Osteocyte (in vitro differentiated cells): ENCODE measurements at regions not wholly inside any gene's neighbourhood (a gene's known extent, or its start where the extent isn't known, plus 50 kb on each side); places are given as distances from the start of the nearest gene placed in this dataset.

ENCODE experiments used
- DNase-seq: peaks from one replicate; pipeline ENCODE4 v3.0.0; 2021; ENCODE audit warnings: mixed read lengths; ENCODE audit not compliant: unreplicated experiment; ENCODE audit errors: extremely low spot score
- H3K27ac Mint-ChIP-seq: one replicate; pipeline ENCODE4 v1.8.0; 2021; ENCODE audit warnings: mild to moderate bottlenecking, mixed read lengths; ENCODE audit not compliant: unreplicated experiment
- H3K27me3 Mint-ChIP-seq: one replicate; pipeline ENCODE4 v1.8.0; 2021; ENCODE audit warnings: mixed read lengths; ENCODE audit not compliant: unreplicated experiment
- H3K36me3 Mint-ChIP-seq: one replicate; pipeline ENCODE4 v1.8.0; 2021; ENCODE audit warnings: mixed read lengths; ENCODE audit not compliant: unreplicated experiment
- H3K4me1 Mint-ChIP-seq: one replicate; pipeline ENCODE4 v1.8.0; 2021; ENCODE audit warnings: mixed read lengths; ENCODE audit not compliant: unreplicated experiment
- H3K4me3 Mint-ChIP-seq: one replicate; pipeline ENCODE4 v1.8.0; 2021; ENCODE audit warnings: mild to moderate bottlenecking, moderate library complexity, mixed read lengths; ENCODE audit not compliant: unreplicated experiment
- H3K9me3 Mint-ChIP-seq: one replicate; pipeline ENCODE4 v1.8.0; 2021; ENCODE audit warnings: mixed read lengths; ENCODE audit not compliant: unreplicated experiment
- TF ChIP-seq, protein P1 (sequence below): fragments of 200-600 bp; sonication (generic); IDR thresholded peaks from 2 replicates; pipeline ENCODE4 v1.5.0; 2021; ENCODE audit warnings: antibody characterized with exemption, mild to moderate bottlenecking, moderate library complexity

DNA sequence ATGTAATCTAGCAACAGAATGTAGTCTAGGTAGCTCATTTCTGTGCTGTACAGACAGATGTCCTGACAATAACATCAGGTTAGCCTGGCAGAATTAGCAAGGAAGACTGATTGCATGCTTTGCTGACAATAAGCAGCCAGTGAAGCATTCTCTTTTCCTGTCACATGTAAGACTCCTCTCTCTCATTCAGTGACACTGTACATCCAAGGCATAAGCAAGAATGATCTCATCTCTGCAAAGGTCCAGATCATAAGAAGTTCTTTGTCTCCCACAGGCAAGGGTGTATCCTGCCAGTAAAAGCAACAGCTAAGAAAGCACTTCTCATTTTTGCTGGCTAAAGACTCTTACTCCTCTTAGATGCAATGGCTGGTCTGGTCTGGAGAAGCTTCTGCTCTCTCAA is 861.8 kb downstream of the TAF11L14 start:
- DNase-seq: no peak
- H3K9me3 Mint-ChIP-seq: peaks cover 8% of the 10 kb centered on the region
- H3K27ac Mint-ChIP-seq: no peak overlapping the region
- TF ChIP-seq, protein P1, sequence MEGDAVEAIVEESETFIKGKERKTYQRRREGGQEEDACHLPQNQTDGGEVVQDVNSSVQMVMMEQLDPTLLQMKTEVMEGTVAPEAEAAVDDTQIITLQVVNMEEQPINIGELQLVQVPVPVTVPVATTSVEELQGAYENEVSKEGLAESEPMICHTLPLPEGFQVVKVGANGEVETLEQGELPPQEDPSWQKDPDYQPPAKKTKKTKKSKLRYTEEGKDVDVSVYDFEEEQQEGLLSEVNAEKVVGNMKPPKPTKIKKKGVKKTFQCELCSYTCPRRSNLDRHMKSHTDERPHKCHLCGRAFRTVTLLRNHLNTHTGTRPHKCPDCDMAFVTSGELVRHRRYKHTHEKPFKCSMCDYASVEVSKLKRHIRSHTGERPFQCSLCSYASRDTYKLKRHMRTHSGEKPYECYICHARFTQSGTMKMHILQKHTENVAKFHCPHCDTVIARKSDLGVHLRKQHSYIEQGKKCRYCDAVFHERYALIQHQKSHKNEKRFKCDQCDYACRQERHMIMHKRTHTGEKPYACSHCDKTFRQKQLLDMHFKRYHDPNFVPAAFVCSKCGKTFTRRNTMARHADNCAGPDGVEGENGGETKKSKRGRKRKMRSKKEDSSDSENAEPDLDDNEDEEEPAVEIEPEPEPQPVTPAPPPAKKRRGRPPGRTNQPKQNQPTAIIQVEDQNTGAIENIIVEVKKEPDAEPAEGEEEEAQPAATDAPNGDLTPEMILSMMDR: no peak
- no peaks in the 10 kb centered on the region for H3K27me3 Mint-ChIP-seq
- H3K4me3 Mint-ChIP-seq: no peak overlapping the region
- no peaks in the 10 kb centered on the region for H3K4me1 Mint-ChIP-seq
- no peaks in the 10 kb centered on the region for H3K36me3 Mint-ChIP-seq

DNA sequence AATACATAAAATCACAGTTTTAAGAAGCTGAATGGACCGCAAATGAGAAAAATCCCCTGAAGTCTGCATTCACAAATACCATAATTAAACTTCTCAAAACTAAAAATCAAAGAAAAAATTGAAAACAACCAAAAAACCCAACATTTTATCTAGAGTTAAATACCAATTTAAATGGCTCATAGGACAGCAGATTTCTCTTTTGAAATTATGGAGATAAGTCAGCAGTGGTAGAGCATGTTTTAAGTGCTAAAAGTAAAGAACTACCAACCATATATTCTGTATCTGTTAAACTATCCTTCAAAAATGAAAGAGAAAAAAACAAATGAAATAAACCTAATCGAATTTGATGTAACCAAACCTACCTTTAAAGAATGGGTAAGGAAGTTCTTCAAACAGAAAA is 862.8 kb downstream of the TAF11L14 start:
- TF ChIP-seq, protein P1: no peak
- Mint-ChIP-seq H3K27ac (no peak overlapping the region), H3K4me1 (no peaks in the 10 kb centered on the region), H3K36me3 (no peaks in the 10 kb centered on the region), H3K9me3 (peaks cover 8% of the 10 kb centered on the region), H3K27me3 (no peaks in the 10 kb centered on the region), H3K4me3 (no peak overlapping the region)
- no peak for DNase-seq

DNA sequence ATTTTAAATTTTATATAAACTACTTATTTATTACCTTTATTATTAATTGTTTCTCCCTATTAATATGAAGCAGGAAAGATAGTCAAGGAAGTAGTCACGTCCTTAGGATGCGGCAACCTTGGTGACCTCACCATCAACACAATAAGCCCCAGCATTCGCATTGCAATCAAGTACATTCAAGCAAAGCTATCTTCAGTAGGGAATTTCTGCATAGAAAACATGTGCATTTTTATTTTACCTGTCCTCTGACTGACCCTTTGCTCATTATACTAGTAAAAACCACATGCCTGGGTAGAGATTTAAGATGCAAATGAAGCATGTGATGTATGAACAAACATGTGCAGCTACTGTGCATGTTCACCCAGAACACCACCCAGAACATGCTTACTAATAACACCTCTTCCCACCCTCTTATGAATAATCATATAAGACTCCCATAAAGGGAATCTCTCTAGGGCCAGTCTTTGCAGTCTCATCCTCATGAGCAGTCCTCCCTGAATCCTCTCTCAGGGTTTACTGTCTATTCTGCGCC is 869.6 kb downstream of the TAF11L14 start:
- Mint-ChIP-seq H3K9me3 (no peaks in the 10 kb centered on the region), H3K4me3 (no peak overlapping the region), H3K27ac (no peak overlapping the region), H3K27me3 (no peaks in the 10 kb centered on the region), H3K36me3 (no peaks in the 10 kb centered on the region), H3K4me1 (no peaks in the 10 kb centered on the region)
- DNase-seq: no peak
- TF ChIP-seq, protein P1: no peak

DNA sequence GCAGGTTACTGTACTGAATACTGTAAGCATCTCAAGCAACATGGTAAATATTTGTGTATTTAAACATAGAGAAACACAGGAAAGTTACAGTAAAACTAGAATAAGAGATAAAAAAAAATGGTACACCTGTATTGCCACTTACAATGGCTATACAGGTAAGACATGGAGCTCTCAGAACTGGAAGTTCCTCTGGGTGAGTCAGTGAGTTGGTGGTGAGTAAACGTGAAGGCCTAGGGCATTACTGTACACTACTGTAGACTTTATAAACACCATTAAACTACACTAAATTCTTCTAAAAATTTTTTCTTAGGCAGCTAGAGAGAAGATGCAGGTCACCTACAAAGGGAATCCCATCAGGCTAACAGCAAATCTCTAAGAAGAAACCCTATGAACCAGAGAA is 872.9 kb downstream of the TAF11L14 start:
- Mint-ChIP-seq H3K27me3 (no peaks in the 10 kb centered on the region), H3K36me3 (no peaks in the 10 kb centered on the region), H3K4me1 (no peaks in the 10 kb centered on the region), H3K4me3 (no peak overlapping the region), H3K9me3 (no peaks in the 10 kb centered on the region), H3K27ac (no peak overlapping the region)
- TF ChIP-seq, protein P1: no peak
- no peak for DNase-seq

DNA sequence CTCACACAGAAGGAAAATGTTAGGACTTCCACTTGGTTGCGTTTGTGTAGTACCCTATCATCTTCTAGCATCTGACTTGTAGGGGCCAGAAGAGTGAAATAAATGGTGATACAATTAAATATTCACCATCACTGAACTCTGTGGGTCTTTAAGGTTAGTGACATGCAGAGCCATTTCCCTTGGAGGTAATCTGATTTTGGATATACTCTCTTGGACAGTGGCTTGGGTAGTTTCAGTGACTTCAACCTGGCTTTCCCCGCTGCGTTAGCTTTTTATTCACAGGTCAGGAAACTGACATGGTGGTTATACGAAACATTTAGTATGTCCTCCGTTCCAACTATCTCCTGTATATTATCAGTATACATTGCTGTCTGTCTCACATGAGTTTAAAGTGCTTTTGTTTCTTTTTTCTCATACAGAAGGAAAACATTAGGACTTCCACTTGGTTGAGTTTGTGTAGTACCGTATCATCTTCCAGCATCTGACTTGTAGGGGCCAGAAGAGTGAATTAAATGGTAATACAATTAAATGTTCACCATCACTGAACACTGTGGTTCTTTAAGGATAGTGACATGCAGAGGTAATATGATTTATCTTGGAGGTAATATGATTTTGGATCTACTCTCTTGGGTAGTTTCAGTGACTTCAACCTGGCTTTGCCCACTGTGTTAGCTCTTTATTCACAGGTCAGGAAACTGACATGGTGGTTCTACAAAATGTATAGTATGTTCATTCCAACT is 883.6 kb downstream of the TAF11L14 start:
- H3K36me3 Mint-ChIP-seq: no peaks in the 10 kb centered on the region

More for the DNA sequence above, 883.6 kb downstream of the TAF11L14 start:
- DNase-seq: no peak
- H3K9me3 Mint-ChIP-seq: peaks cover 16% of the 10 kb centered on the region
- TF ChIP-seq, protein P1: no peak
- H3K27ac Mint-ChIP-seq: no peak overlapping the region
- H3K4me1 Mint-ChIP-seq: no peaks in the 10 kb centered on the region
- no peaks in the 10 kb centered on the region for H3K27me3 Mint-ChIP-seq
- H3K4me3 Mint-ChIP-seq: no peak overlapping the region
